ENCODE measurements at regions not wholly inside any gene's neighbourhood (a gene's known extent, or its start where the extent isn't known, plus 50 kb on each side); places are given as distances from the start of the nearest gene placed in this dataset.
"Not testable (repeated sequence)": the region's sequence is repeated elsewhere in the genome, so short reads cannot be mapped to it uniquely, and the experiment has no call there.

DNA sequence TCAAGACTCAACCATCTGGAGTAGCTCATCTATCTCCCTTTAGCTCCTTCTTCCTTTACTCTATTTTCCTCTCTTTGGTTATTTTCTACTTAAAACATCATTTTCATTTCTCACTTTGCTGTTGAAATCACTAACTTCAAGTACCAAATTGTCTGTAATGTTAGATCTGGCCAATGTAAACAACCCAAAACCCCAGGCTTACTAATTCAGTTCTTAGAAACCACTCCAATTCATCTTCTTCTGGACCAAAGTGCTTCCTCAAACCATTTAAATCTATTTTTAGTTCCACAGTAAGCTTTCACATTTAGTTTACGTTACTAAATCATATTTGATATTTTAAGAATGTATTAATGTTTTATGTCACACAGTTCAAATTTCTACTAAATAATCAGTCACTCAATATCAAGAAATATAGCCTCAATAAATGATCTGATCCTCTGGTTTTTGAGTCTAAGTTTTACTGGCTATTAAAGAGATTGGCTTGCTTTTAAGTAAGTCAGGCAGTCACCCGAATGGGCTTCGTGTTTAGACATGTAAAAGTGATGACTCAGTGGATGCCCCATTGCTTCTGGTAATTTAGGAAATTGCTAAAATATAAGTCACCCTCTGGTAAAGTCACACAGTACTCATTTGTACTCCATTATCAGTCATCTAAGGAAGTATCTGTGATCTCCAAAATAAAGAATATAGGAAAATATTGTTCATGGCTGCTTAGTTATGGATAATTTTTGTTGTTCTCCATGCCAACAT is 527.2 kb upstream of the SOX11 start:
- intact Hi-C loops (cut with DNase I) = no loop called here
- ATAC-seq (no peak), DNase-seq (ENCODE audit: missing footprints) (no peak)

GRCh38 chr2:5172923-5173322 is 519.3 kb upstream of the SOX11 start:
- ATAC-seq = no peak
- intact Hi-C loops (cut with DNase I) = no loop called here
- no peak for DNase-seq (ENCODE audit: missing footprints)

DNA sequence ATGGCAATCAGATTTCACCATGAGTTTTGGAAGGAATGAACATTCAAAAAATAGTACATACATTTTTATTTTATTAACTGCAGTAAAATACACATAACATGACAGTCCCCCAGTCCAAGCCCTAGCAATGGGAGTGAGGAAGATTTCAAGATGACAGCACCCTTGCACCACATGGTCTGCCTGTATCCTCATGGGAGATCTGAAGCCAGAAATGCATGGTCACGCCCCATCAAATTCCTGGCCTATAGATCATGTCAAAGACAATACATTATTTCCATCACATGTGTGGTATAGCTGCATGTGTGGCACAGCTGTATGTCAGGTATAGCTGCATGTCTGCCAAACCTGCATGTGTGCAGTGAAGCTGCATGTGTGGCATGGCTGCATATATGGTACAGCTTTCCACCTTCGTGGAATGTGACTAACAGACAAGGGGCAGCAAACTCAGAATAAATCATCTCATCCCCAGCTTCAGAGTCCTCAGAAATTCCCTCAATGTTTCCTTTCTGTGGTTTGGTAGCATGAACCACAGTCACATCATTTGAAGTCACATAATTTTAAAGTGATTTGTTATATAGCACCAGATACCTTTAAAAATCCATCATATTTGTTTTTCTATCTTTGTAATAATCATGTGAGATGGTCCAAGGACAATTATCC is 518.2 kb upstream of the SOX11 start:
- intact Hi-C loops (cut with DNase I) = no loop called here

GRCh38 chr2:5175231-5175630 is 517.0 kb upstream of the SOX11 start:
- intact Hi-C loops (cut with DNase I) = no loop called here
- DNase-seq (ENCODE audit: missing footprints) (no peak), ATAC-seq (no peak)

More for the DNA sequence above, 518.2 kb upstream of the SOX11 start:
- ATAC-seq = no peak
- DNase-seq (ENCODE audit: missing footprints) = no peak

DNA sequence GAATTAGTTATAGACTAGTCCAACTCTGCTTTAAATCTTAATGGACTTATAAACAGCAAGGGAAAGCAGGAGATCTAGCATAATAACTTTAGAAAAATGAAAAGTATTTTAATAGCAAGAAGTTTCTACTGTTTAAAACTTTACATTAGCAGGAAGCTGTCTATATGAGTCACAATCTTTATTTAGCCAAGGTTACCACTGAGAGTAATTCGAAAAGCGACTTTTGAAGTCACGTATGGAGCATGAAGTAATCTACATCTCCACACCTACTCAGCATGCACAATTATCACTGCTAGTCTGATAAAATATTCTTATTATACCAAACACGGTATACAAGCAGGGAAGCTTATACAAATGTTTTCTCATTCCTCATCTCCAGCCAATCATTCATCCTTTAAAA is 515.4 kb upstream of the SOX11 start:
- ATAC-seq (no peak), DNase-seq (ENCODE audit: missing footprints) (no peak)
- intact Hi-C loops (cut with DNase I) = no loop called here

GRCh38 chr2:5183031-5183430 is 509.2 kb upstream of the SOX11 start:
- DNase-seq (ENCODE audit: missing footprints) (no peak), ATAC-seq (no peak)
- intact Hi-C loops (cut with DNase I) = no loop called here

GRCh38 chr2:5187283-5187682 is 504.9 kb upstream of the SOX11 start:
- ATAC-seq = no peak
- no peak for DNase-seq (ENCODE audit: missing footprints)
- intact Hi-C loops (cut with DNase I) = no loop called here

DNA sequence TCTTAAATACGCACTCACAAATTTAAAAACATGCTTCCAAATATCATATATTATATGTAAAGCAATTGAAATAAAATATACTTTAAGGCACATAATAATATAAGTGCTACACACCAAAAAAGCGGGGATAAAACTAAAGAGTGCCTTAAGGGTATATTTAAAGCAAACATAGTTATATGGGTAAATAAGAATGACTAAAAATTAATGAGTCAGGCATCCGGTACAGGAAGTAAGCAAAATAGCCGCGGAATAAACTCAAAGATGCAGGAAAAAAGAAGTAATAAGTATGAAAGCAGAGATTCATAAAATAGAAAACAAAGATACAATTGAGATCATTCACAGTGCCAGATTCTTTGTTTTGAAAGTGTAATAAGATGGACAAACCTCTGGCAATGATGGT is 503.5 kb upstream of the SOX11 start:
- ATAC-seq (no peak), DNase-seq (ENCODE audit: missing footprints) (no peak)
- intact Hi-C loops (cut with DNase I) = no loop called here

DNA sequence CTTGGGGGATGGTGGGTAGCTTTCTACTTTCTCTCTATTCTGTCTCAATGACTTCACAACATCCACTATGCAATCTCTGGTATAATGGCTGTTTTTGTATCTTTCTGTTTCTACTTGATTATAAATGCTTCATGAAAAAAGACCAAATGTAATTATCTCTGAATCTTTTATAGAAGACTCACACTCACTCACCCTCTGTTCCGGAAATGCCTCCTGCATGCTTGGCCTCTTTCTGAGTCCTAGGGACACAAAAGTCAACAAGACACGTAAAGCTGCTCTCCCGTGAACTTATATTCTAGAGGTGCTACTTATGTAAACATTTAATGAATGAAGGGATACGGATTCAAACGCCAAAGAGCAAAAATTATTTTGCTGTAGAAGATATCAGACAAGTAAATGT is 502.2 kb upstream of the SOX11 start:
- DNase-seq (ENCODE audit: missing footprints) = no peak
- intact Hi-C loops (cut with DNase I) = no loop called here
- ATAC-seq = no peak

DNA sequence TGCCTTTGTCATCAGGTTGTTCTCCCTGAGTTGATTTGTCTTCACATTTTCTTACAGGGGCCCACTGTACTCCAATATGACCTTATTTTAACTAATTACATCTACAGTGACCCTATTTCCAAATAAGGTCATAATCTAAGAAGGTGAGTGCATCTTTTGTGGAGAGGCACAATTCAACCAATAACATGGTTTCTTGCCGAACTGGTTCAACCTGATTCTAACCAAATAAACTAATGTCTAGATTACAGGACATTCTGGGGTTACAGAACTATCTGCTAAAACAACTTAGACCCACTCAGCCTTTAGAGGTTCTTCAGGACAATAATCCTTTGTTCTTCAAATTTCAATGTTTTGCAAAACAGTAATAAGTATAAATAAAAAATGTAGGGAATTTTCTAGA is 496.5 kb upstream of the SOX11 start:
- ATAC-seq (no peak), DNase-seq (ENCODE audit: missing footprints) (no peak)
- intact Hi-C loops (cut with DNase I) = no loop called here

GRCh38 chr2:5203134-5203755 is 488.9 kb upstream of the SOX11 start:
- intact Hi-C loops (cut with DNase I) = no loop called here
- DNase-seq (ENCODE audit: missing footprints) (no peak), ATAC-seq (no peak)

DNA sequence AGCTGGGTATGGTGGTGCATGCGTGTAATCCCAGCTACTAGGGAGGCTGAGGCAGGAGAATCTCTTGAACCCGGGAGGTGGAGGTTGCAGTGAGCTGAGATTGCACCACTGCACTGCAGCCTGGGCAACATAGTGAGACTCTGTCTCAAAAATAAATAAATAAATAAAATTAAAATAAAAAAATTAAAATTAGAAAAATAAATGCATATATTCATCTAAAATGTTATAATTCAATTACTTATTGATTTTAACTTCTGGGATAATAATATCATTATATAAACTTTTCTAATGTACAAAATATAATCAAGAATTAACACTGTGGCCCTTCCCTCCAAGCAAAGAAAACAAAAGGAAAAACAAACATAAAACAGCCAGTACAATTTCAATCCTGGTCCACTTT is 485.4 kb upstream of the SOX11 start:
- DNase-seq (ENCODE audit: missing footprints); intact Hi-C loops (cut with DNase I); ATAC-seq: not testable (repeated sequence)

GRCh38 chr2:5215989-5216607 is 476.1 kb upstream of the SOX11 start:
- intact Hi-C loops (cut with DNase I) = no loop called here
- DNase-seq (ENCODE audit: missing footprints) (no peak), ATAC-seq (no peak)

- ATAC-seq = no peak
- intact Hi-C loops (cut with DNase I) = no loop called here
- no peak for DNase-seq (ENCODE audit: missing footprints)
Measured at GRCh38 chr2:5227062-5227699, 465.0 kb upstream of the SOX11 start.

DNA sequence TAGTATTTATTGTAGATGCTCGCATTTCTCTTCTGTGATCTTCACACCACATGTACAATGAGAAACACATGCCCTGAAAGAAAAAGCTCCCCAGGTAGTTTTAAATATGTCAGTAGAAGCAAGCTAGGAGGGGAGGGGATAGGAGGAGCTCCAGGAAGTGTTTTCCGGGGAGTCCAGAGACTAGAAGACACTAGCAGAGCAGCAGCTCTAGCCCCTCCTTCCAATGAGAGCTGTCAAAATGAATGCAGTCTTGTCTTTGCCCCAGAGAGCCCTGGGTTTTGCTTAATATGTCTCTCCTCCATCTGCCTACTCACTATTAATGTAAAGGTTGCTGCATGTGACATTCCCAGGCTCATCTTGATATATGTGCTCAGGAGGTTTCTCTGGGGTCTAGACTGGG is 462.6 kb upstream of the SOX11 start:
- ATAC-seq = no peak
- intact Hi-C loops (cut with DNase I) = no loop called here
- DNase-seq (ENCODE audit: missing footprints) = no peak

GRCh38 chr2:5230444-5230843 is 461.7 kb upstream of the SOX11 start:
- DNase-seq (ENCODE audit: missing footprints) (no peak), ATAC-seq (no peak)
- intact Hi-C loops (cut with DNase I) = no loop called here

DNA sequence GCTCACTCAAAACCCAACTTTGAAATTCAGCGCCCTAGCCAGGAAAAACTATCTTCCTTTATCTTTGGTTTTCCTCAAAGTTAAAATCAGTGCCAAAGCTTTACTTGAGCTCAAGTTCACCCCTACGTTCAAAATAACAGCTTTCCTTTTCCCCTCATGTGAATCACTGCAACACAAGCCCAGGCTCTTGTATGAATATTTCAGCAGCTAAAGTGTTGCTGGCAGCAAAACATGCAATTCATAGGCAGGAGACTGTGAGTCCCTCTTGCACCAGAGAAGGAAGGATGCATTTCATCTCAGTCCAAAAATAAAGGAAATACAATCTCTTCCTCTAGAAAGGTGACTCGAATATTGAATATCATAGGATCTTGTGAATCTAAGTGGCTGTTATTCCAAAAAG is 461.3 kb upstream of the SOX11 start:
- intact Hi-C loops (cut with DNase I) = no loop called here
- DNase-seq (ENCODE audit: missing footprints) (no peak), ATAC-seq (no peak)

DNA sequence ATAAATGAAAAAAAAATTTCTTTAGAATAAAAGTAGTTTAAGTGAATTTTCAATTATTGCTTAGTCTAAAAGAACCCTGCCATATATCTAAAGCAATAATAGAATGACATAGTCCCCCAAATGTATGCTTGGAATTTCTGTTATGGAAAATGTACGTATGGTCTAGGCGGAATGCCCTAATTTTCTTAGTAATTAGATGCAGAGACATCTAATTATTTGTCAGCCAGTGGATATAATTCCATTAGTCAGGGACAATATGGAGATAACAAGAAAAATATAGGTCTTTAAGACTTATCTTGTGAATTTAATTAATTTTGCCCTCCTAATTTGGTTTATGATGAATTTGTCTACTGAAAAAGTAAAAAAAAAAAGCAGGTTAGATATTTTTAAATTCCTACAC is 460.9 kb upstream of the SOX11 start:
- DNase-seq (ENCODE audit: missing footprints) (no peak), ATAC-seq (no peak)
- intact Hi-C loops (cut with DNase I) = no loop called here

- ATAC-seq = no peak
- DNase-seq (ENCODE audit: missing footprints) = no peak
- intact Hi-C loops (cut with DNase I) = no loop called here
Measured at GRCh38 chr2:5234563-5234962, 457.6 kb upstream of the SOX11 start.
